ENCODE measurements at regions not wholly inside any gene's neighbourhood (a gene's known extent, or its start where the extent isn't known, plus 50 kb on each side); places are given as distances from the start of the nearest gene placed in this dataset.

DNA sequence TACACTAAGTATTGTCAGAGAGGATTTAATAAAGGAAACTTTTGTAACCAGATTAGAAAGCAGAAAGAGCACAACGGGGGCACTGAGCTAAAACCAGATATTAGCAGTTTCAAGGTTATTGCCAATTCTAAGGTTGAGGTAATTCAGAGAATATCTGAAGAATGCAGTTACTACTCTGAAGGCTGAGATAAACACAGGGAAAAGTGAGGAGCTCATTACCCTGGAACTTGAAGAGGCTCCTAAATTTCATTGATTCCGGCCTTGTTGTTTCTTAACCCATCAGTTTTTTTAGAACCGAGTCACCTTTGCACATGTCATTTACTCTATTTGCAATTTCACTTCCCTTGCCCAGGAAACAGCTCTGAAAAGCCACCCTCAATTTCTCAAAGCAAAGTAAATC is 72.4 kb upstream of the BTBD3 start (continued):
- TF ChIP-seq POLR2AphosphoS5 (IDR thresholded peaks at IDR 0.05) (no peak), EZH2 (IDR thresholded peaks at IDR 0.05; ENCODE audit: borderline replicate concordance, insufficient read depth, low read length, poor library complexity, severe bottlenecking) (no peak)

DNA sequence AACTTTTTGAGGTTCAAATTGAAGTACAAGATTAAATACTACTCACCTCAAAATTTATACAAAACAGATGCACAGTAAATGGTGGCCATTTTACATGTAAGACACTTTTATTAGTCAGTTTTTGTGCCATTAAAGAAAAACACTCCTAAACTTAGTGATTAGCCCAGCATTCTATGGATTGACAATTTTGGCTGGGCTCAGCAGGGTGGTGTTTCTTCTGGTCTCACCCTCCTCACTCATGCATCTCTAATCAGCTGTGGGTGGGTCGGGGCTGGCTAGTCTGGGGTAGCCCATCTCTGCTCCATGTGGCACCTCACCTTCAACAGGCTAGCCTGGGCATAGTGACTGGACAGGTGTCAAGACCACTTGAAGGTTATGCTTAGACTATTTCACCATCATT is 71.6 kb upstream of the BTBD3 start:
- Histone ChIP-seq H3K9ac (ENCODE audit: low read length) (no peak overlapping the region), H4K20me1 (ENCODE audit: insufficient read depth) (no peaks in the 10 kb centered on the region), H3K27me3 (ENCODE audit: insufficient read depth, low read depth, low read length) (no peaks in the 10 kb centered on the region), H3F3A (ENCODE audit: insufficient read depth, low read length, poor library complexity, severe bottlenecking) (no peaks in the 10 kb centered on the region), H3K9me3 (ENCODE audit: low read length) (no peaks in the 10 kb centered on the region), H3K79me2 (replicated peaks; ENCODE audit: insufficient read depth, low read length) (no peaks in the 10 kb centered on the region), H3K9me2 (ENCODE audit: insufficient read depth, low read length) (no peaks in the 10 kb centered on the region), H2AFZ (ENCODE audit: low read depth, low read length) (no peak overlapping the region), H3K27ac (ENCODE audit: low read length) (no peak overlapping the region), H3K4me3 (ENCODE audit: low read length) (no peak overlapping the region), H3K36me3 (ENCODE audit: insufficient read depth, low read length) (no peaks in the 10 kb centered on the region), H3K4me2 (ENCODE audit: low read length) (no peak overlapping the region)
- TF ChIP-seq EZH2 (IDR thresholded peaks at IDR 0.05; ENCODE audit: borderline replicate concordance, insufficient read depth, low read length, poor library complexity, severe bottlenecking) (no peak), EP300 (conservative IDR thresholded peaks at IDR 0.05; ENCODE audit: poor library complexity, severe bottlenecking) (no peak), RAD21 (conservative IDR thresholded peaks at IDR 0.05) (no peak), SMC3 (conservative IDR thresholded peaks at IDR 0.05; ENCODE audit: poor library complexity) (no peak)
- TF ChIP-seq, protein P1, sequence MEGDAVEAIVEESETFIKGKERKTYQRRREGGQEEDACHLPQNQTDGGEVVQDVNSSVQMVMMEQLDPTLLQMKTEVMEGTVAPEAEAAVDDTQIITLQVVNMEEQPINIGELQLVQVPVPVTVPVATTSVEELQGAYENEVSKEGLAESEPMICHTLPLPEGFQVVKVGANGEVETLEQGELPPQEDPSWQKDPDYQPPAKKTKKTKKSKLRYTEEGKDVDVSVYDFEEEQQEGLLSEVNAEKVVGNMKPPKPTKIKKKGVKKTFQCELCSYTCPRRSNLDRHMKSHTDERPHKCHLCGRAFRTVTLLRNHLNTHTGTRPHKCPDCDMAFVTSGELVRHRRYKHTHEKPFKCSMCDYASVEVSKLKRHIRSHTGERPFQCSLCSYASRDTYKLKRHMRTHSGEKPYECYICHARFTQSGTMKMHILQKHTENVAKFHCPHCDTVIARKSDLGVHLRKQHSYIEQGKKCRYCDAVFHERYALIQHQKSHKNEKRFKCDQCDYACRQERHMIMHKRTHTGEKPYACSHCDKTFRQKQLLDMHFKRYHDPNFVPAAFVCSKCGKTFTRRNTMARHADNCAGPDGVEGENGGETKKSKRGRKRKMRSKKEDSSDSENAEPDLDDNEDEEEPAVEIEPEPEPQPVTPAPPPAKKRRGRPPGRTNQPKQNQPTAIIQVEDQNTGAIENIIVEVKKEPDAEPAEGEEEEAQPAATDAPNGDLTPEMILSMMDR (IDR thresholded peaks at IDR 0.05; ENCODE audit: poor library complexity, severe bottlenecking): no peak

DNA sequence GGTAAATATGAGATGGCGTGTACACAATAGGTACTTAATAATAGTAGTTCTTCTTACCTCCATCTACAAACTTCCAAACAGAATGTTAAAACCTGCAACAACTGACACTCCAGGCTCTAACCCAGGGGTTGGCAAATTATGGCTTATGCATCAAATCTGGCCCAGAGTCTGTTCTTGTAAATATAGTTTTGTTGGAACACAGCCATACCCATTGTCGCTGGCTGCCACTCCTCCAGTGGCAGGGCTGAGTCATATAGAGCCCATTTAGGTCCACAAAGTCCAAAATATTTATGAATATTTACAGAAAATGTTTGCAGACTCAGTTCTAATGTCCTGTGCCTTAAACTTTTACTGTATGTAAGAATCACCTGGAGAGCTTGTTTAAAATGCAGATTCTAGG is 69.9 kb upstream of the BTBD3 start:
- Histone ChIP-seq H3K9me2 (ENCODE audit: insufficient read depth, low read length) (no peaks in the 10 kb centered on the region), H3K4me3 (ENCODE audit: low read length) (no peak overlapping the region), H3K27me3 (ENCODE audit: insufficient read depth, low read depth, low read length) (no peaks in the 10 kb centered on the region), H4K20me1 (ENCODE audit: insufficient read depth) (no peaks in the 10 kb centered on the region), H2AFZ (ENCODE audit: low read depth, low read length) (no peak overlapping the region), H3K9me3 (ENCODE audit: low read length) (no peaks in the 10 kb centered on the region), H3K9ac (ENCODE audit: low read length) (no peak overlapping the region), H3F3A (ENCODE audit: insufficient read depth, low read length, poor library complexity, severe bottlenecking) (no peaks in the 10 kb centered on the region), H3K79me2 (replicated peaks; ENCODE audit: insufficient read depth, low read length) (no peaks in the 10 kb centered on the region), H3K36me3 (ENCODE audit: insufficient read depth, low read length) (no peaks in the 10 kb centered on the region), H3K4me2 (ENCODE audit: low read length) (no peak overlapping the region), H3K27ac (ENCODE audit: low read length) (no peak overlapping the region)
- TF ChIP-seq RAD21 (conservative IDR thresholded peaks at IDR 0.05) (no peak), SMC3 (conservative IDR thresholded peaks at IDR 0.05; ENCODE audit: poor library complexity) (no peak), EP300 (conservative IDR thresholded peaks at IDR 0.05; ENCODE audit: poor library complexity, severe bottlenecking) (no peak), EZH2 (IDR thresholded peaks at IDR 0.05; ENCODE audit: borderline replicate concordance, insufficient read depth, low read length, poor library complexity, severe bottlenecking) (no peak), POLR2AphosphoS5 (IDR thresholded peaks at IDR 0.05) (no peak), MXI1 (conservative IDR thresholded peaks at IDR 0.05; ENCODE audit: poor library complexity, severe bottlenecking) (no peak), TAF1 (IDR thresholded peaks at IDR 0.05; ENCODE audit: low read depth) (no peak)
- TF ChIP-seq, protein P2, sequence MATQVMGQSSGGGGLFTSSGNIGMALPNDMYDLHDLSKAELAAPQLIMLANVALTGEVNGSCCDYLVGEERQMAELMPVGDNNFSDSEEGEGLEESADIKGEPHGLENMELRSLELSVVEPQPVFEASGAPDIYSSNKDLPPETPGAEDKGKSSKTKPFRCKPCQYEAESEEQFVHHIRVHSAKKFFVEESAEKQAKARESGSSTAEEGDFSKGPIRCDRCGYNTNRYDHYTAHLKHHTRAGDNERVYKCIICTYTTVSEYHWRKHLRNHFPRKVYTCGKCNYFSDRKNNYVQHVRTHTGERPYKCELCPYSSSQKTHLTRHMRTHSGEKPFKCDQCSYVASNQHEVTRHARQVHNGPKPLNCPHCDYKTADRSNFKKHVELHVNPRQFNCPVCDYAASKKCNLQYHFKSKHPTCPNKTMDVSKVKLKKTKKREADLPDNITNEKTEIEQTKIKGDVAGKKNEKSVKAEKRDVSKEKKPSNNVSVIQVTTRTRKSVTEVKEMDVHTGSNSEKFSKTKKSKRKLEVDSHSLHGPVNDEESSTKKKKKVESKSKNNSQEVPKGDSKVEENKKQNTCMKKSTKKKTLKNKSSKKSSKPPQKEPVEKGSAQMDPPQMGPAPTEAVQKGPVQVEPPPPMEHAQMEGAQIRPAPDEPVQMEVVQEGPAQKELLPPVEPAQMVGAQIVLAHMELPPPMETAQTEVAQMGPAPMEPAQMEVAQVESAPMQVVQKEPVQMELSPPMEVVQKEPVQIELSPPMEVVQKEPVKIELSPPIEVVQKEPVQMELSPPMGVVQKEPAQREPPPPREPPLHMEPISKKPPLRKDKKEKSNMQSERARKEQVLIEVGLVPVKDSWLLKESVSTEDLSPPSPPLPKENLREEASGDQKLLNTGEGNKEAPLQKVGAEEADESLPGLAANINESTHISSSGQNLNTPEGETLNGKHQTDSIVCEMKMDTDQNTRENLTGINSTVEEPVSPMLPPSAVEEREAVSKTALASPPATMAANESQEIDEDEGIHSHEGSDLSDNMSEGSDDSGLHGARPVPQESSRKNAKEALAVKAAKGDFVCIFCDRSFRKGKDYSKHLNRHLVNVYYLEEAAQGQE (IDR thresholded peaks at IDR 0.05; ENCODE audit: borderline replicate concordance): no peak
- TF ChIP-seq, protein P1 (IDR thresholded peaks at IDR 0.05; ENCODE audit: poor library complexity, severe bottlenecking): no peak

All from neural cell (in vitro differentiated cells).